Subcutaneous abdominal adipose tissue (tissue), 5 donors: ENCODE measurements at regions not wholly inside any gene's neighbourhood (a gene's known extent, or its start where the extent isn't known, plus 50 kb on each side); places are given as distances from the start of the nearest gene placed in this dataset.
"Not testable (repeated sequence)": the region's sequence is repeated elsewhere in the genome, so short reads cannot be mapped to it uniquely, and the experiment has no call there.

ENCODE experiments used
- H3K27ac ChIP-seq: one replicate; pipeline ENCODE4 v1.7.0; 2013; ENCODE audit warnings: low read depth, mild to moderate bottlenecking, inconsistent platforms, low read length, moderate library complexity
- H3K27me3 ChIP-seq, 5 donors: one replicate each; pipeline ENCODE4 v1.7.0; 2013; ENCODE audit warnings: low read length in 5 of 5, inconsistent platforms in 1 of 5; ENCODE audit not compliant: control insufficient read depth in 5 of 5, insufficient read depth in 4 of 5
- H3K36me3 ChIP-seq, 5 donors: one replicate each; pipeline ENCODE4 v1.7.0; 2013; ENCODE audit warnings: low read length in 5 of 5; ENCODE audit not compliant: control insufficient read depth in 5 of 5, insufficient read depth in 5 of 5
- H3K4me1 ChIP-seq, 5 donors: one replicate each; pipeline ENCODE4 v1.7.0; 2013; ENCODE audit warnings: low read length in 5 of 5, mild to moderate bottlenecking in 3 of 5, moderate library complexity in 1 of 5; ENCODE audit not compliant: control insufficient read depth in 5 of 5, insufficient read depth in 5 of 5
- H3K4me3 ChIP-seq, 5 donors: one replicate each; pipeline ENCODE4 v1.7.0; 2013; ENCODE audit warnings: low read length in 5 of 5, low read depth in 1 of 5
- H3K9ac ChIP-seq, 5 donors: one replicate each; pipeline ENCODE4 v1.7.0; 2013; ENCODE audit warnings: low read length in 5 of 5, mild to moderate bottlenecking in 4 of 5, moderate library complexity in 3 of 5
- H3K9me3 ChIP-seq, 5 donors: one replicate each; pipeline ENCODE4 v1.7.0; 2013; ENCODE audit warnings: low read length in 5 of 5; ENCODE audit not compliant: control insufficient read depth in 5 of 5
- donor health status: healthy.
- donor health status: healthy.
- donor health status: healthy.
- donor health status: healthy.
- donor health status: healthy.

- H3K4me3 ChIP-seq, result no peak overlapping the region
Measured at GRCh38 chr10:117790621-117791020, 248.1 kb downstream of the EMX2 start.

DNA sequence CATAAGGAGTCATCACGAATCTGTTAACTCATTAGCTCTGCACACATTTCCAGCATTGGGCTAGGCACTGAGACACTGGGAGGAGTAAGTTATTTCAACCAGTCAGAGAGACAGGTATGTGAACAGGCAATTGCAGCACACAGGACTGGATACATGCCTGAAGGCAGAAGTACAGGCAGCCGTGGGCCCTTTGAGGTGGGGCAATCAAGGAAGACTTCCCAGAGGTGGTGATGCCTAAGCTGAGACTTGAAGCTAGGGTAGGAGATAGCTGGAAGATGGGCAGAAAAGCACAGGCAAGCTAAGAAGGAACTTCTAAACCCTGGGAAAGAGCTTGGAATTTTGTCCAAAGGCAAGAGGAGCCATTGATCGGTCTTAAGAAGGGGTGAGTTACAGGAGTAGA, 249.7 kb downstream of the EMX2 start:
- Histone ChIP-seq H3K27me3 (peaks cover 0 to 2% (median 0%) of the 10 kb centered on the region in 5 donors), H3K9ac (no peak overlapping the region), H3K4me3 (no peak overlapping the region), H3K36me3 (no peaks in the 10 kb centered on the region), H3K9me3 (no peaks in the 10 kb centered on the region), H3K4me1 (no peaks in the 10 kb centered on the region), H3K27ac (no peak overlapping the region)

More at GRCh38 chr10:117790621-117791020, 248.1 kb downstream of the EMX2 start:
- Histone ChIP-seq H3K27me3 (peaks cover 0 to 2% (median 0%) of the 10 kb centered on the region in 5 donors), H3K27ac (no peak overlapping the region), H3K9me3 (no peaks in the 10 kb centered on the region), H3K9ac (no peak overlapping the region), H3K4me1 (no peaks in the 10 kb centered on the region), H3K36me3 (no peaks in the 10 kb centered on the region)

- Histone ChIP-seq H3K9ac (no peak overlapping the region), H3K4me3 (no peak overlapping the region), H3K27me3 (no peaks in the 10 kb centered on the region), H3K36me3 (no peaks in the 10 kb centered on the region), H3K4me1 (no peaks in the 10 kb centered on the region), H3K27ac (no peak overlapping the region), H3K9me3 (no peaks in the 10 kb centered on the region)
Measured at GRCh38 chr10:117796130-117796745, 250.5 kb downstream of the RAB11FIP2 start.

DNA sequence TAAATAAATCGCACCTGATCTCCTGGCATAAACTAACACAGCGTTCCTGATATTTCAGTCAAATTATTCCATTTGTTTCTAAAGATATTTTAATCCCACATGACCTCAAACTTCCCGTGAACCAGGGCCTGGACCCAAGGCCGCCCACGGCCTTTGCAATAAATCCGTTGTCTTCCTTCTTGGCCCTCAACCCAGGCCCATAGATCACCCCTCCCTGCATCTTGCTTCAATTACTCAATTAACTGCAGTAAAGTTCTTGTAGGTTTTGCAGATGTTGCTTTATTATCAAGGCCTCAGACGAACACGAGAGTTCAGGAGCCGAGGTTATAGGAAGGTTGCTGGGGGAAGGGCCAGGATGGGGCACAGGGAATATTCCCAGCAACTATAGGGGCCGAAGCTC, 249.4 kb downstream of the RAB11FIP2 start:
- Histone ChIP-seq H3K27me3 (peaks cover 0 to 3% (median 0%) of the 10 kb centered on the region in 5 donors), H3K4me1 (no peaks in the 10 kb centered on the region), H3K9me3 (no peaks in the 10 kb centered on the region), H3K9ac (no peak overlapping the region), H3K36me3 (no peaks in the 10 kb centered on the region), H3K4me3 (no peak overlapping the region), H3K27ac (no peak overlapping the region)

DNA sequence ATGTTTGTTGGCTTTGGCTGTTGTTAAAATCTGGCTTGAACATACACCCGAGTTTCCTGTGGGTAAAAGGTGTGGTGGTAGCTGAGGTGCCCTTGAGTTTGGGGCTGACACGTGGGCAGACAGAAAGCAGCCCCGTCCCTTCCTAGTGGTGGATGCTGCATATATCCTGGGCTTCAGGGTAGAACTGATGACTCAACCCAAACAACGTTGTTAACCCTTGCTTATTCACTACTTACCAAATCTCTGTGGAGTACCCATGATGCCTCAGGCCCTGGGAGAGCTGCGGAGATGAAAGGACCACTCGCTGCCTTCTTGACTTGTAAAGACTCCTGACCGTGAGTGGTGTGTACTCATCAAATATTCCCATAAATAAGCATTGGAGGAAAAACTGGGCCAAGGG, 245.1 kb downstream of the RAB11FIP2 start:
- Histone ChIP-seq H3K27ac (no peak overlapping the region), H3K9ac (no peak overlapping the region), H3K4me3 (no peak overlapping the region), H3K36me3 (no peaks in the 10 kb centered on the region), H3K9me3 (no peaks in the 10 kb centered on the region), H3K27me3 (peaks cover 0 to 3% (median 0%) of the 10 kb centered on the region in 5 donors), H3K4me1 (no peaks in the 10 kb centered on the region)

DNA sequence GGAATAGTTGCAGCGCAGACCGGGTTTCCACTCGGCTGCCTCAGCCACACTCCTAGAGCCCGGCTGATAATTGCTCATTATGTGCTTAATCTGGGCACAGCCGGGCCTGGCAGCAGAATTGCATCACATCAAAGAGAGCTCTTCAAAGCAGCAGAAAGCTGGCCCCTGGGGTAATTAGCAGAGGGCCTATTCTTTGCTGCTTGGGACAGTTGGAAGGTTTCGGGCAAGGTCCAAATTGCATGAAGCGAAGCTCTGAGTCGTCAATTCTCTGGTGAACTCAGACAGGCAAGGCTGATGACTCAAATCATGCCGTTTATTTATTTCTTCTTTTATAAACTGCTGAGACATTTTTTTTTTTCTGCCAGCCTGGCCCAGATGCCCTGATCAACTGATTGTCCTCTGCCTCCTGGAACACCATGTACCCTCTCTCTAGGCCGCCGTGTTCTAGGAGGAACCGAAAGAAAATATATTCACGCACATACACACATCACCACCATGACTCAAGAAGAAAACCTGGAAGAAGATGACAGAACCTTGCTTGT, 242.2 kb downstream of the RAB11FIP2 start:
- Histone ChIP-seq H3K36me3 (no peaks in the 10 kb centered on the region), H3K27me3 (peaks cover 0 to 3% (median 0%) of the 10 kb centered on the region in 5 donors), H3K27ac (no peak overlapping the region), H3K9me3 (no peaks in the 10 kb centered on the region), H3K4me3 (no peak overlapping the region), H3K9ac (no peak overlapping the region), H3K4me1 (no peaks in the 10 kb centered on the region)

DNA sequence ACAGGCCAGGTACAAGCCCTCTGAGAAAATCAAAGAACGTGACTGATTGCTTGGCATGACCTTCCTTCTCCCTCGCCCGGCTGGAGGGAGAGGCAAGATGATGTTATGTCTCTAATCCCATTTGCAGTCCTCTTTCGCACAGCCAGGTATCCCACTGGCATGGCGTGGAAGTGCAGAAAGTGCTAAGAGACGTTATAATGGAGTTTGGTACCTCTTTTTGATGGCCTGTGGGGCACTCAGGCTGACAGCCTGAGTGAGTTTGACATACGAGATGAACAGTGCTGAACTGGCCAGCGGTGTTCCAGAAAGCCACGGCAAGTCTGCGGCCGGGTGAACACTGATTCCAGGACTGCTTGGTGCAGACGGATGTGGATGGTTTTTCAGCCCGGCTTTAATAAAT, 241.6 kb downstream of the RAB11FIP2 start:
- Histone ChIP-seq H3K27me3 (peaks cover 0 to 3% (median 0%) of the 10 kb centered on the region in 5 donors), H3K36me3 (no peaks in the 10 kb centered on the region), H3K4me3 (no peak overlapping the region), H3K9ac (no peak overlapping the region), H3K27ac (no peak overlapping the region), H3K9me3 (peaks cover 0 to 2% (median 0%) of the 10 kb centered on the region in 5 donors), H3K4me1 (no peaks in the 10 kb centered on the region)

GRCh38 chr10:117807441-117807840, 239.3 kb downstream of the RAB11FIP2 start:
- no peak overlapping the region for H3K27ac ChIP-seq
- H3K9ac ChIP-seq, result no peak overlapping the region
- H3K4me3 ChIP-seq, result no peak overlapping the region
- H3K9me3 ChIP-seq, result peaks cover 3 to 11% (median 7%) of the 10 kb centered on the region in 5 donors
- H3K4me1 ChIP-seq, result no peaks in the 10 kb centered on the region
- H3K36me3 ChIP-seq, result no peaks in the 10 kb centered on the region
- H3K27me3 ChIP-seq, result no peaks in the 10 kb centered on the region

GRCh38 chr10:117815816-117816215, 230.9 kb downstream of the RAB11FIP2 start:
- not testable (repeated sequence) for H3K9me3 ChIP-seq, H3K4me3 ChIP-seq, H3K27ac ChIP-seq, H3K27me3 ChIP-seq, H3K4me1 ChIP-seq, H3K9ac ChIP-seq, H3K36me3 ChIP-seq

- peaks cover 0 to 7% (median 3%) of the 10 kb centered on the region in 5 donors for H3K27me3 ChIP-seq
- no peak overlapping the region for H3K4me3 ChIP-seq
- H3K9ac ChIP-seq, result no peak overlapping the region
- H3K4me1 ChIP-seq, result no peaks in the 10 kb centered on the region
- H3K9me3 ChIP-seq, result peaks cover under 1 to 3% (median 2%) of the 10 kb centered on the region in 5 donors
- H3K27ac ChIP-seq, result no peak overlapping the region
- no peaks in the 10 kb centered on the region for H3K36me3 ChIP-seq
Measured at GRCh38 chr10:117817116-117817515, 229.6 kb downstream of the RAB11FIP2 start.
